SK-N-SH (cell line): ENCODE measurements at regions not wholly inside any gene's neighbourhood (a gene's known extent, or its start where the extent isn't known, plus 50 kb on each side); places are given as distances from the start of the nearest gene placed in this dataset.

ENCODE experiments used
- CTCF ChIA-PET: fragments of 300-600, 350-600 bp; formaldehyde crosslinking; extraction: SDS; loops from one replicate; lab custom pipeline; 2021; lab: Yijun Ruan, JAX
- POLR2A ChIA-PET: fragments of 350-600 bp; sonication (Branson Sonifier 250); formaldehyde crosslinking; extraction: SDS; loops from one replicate; lab custom pipeline; 2020; ENCODE audit warnings: antibody characterized with exemption, inconsistent platforms; lab: Yijun Ruan, JAX
- DNase-seq: peaks from one replicate; pipeline ENCODE4 v3.0.0; 2012
- H2AFZ ChIP-seq: fragments of 200-600 bp; sonication (generic); 2 replicates; pipeline ENCODE4 v1.8.1; 2016; ENCODE audit warnings: antibody characterized with exemption, mild to moderate bottlenecking, low read depth
- H3F3A ChIP-seq: fragments of 200-600 bp; sonication (generic); replicated peaks from 2 replicates; pipeline ENCODE3; 2016; ENCODE audit warnings: antibody characterized with exemption, mild to moderate bottlenecking; ENCODE audit not compliant: insufficient read depth
- H3K27ac ChIP-seq, 2 experiments: fragments of 200-500 bp in 1 of 2; fragments of 200-600 bp in 1 of 2; sonication (Bioruptor generic) in 1 of 2; sonication (generic), shearing (Covaris generic) in 1 of 2; 2 replicates each; pipeline versions ENCODE4 v1.5.1 to v1.6.1; 2014 to 2016; ENCODE audit warnings: low read depth in 2 of 2, inconsistent platforms in 1 of 2, low read length in 1 of 2, mild to moderate bottlenecking in 1 of 2, mixed read lengths in 1 of 2
- H3K27me3 ChIP-seq: fragments of 200-600 bp; sonication (generic), shearing (Covaris generic); 2 replicates; pipeline ENCODE4 v1.6.1; 2016; ENCODE audit warnings: mixed run types; ENCODE audit not compliant: insufficient read depth
- H3K36me3 ChIP-seq, 2 experiments: fragments of 200-500 bp in 1 of 2; fragments of 200-600 bp in 1 of 2; sonication (Bioruptor generic) in 1 of 2; sonication (generic) in 1 of 2; replicated peaks in 1 of 2; 2 replicates each; pipeline versions ENCODE3 to v1.5.1; 2014 to 2016; ENCODE audit warnings: low read length in 1 of 2, mild to moderate bottlenecking in 1 of 2; ENCODE audit not compliant: insufficient read depth in 2 of 2, control insufficient read depth in 1 of 2
- H3K4me1 ChIP-seq, 2 experiments: fragments of 200-500 bp in 1 of 2; fragments of 200-600 bp in 1 of 2; sonication (Bioruptor generic) in 1 of 2; sonication (generic), shearing (Covaris generic) in 1 of 2; 2 replicates each; pipeline versions ENCODE4 v1.5.1 to v1.6.1; 2014 to 2016; ENCODE audit warnings: low read depth in 1 of 2, low read length in 1 of 2, mixed run types in 1 of 2; ENCODE audit not compliant: insufficient read depth in 2 of 2, control insufficient read depth in 1 of 2
- H3K4me2 ChIP-seq: fragments of 200-600 bp; sonication (generic), shearing (Covaris generic); 2 replicates; pipeline ENCODE4 v1.6.1; 2017; ENCODE audit warnings: mixed run types
- H3K4me3 ChIP-seq, 2 experiments: fragments of 200-500 bp in 1 of 2; fragments of 200-600 bp in 1 of 2; sonication (Bioruptor generic) in 1 of 2; sonication (generic), shearing (Covaris generic) in 1 of 2; 2 replicates each; pipeline versions ENCODE4 v1.5.1 to v1.8.1; 2014 to 2016; ENCODE audit warnings: low read depth in 2 of 2, inconsistent platforms in 1 of 2, low read length in 1 of 2, mild to moderate bottlenecking in 1 of 2, mixed read lengths in 1 of 2, moderate library complexity in 1 of 2
- H3K79me2 ChIP-seq: fragments of 200-600 bp; sonication (generic); 2 replicates; pipeline ENCODE4 v1.8.1; 2017; ENCODE audit warnings: mild to moderate bottlenecking; ENCODE audit not compliant: insufficient read depth
- H3K9ac ChIP-seq: fragments of 200-600 bp; sonication (generic); 2 replicates; pipeline ENCODE4 v1.6.1; 2017; ENCODE audit warnings: mixed run types
- H3K9me2 ChIP-seq: fragments of 200-600 bp; sonication (generic); 2 replicates; pipeline ENCODE4 v1.6.1; 2017; ENCODE audit warnings: mixed run types
- H3K9me3 ChIP-seq: fragments of 200-600 bp; sonication (generic); 2 replicates; pipeline ENCODE4 v1.6.1; 2017; ENCODE audit warnings: mixed run types, mild to moderate bottlenecking, moderate library complexity
- H4K20me1 ChIP-seq: fragments of 200-600 bp; sonication (generic); 2 replicates; pipeline ENCODE4 v1.6.1; 2017; ENCODE audit warnings: mild to moderate bottlenecking, mixed run types; ENCODE audit not compliant: insufficient read depth
- CTCF ChIP-seq: fragments of 200-600 bp; sonication (generic); IDR thresholded peaks from 2 replicates; pipeline ENCODE4 v1.6.1; 2017; ENCODE audit warnings: antibody characterized with exemption, mild to moderate bottlenecking, moderate library complexity
- EP300 ChIP-seq, 2 experiments: IDR thresholded peaks; 2 replicates each; pipeline versions ENCODE4 v1.4.0 to v1.6.1; 2012; ENCODE audit warnings: borderline replicate concordance in 1 of 2, low read depth in 1 of 2, low read length in 1 of 2
- FOSL2 ChIP-seq: IDR thresholded peaks from 2 replicates; pipeline ENCODE4 v1.4.0; 2012; ENCODE audit warnings: low read depth, mild to moderate bottlenecking, moderate library complexity, borderline replicate concordance
- GABPA ChIP-seq: IDR thresholded peaks from 2 replicates; pipeline ENCODE4 v1.4.0; 2012; ENCODE audit warnings: low read depth, mild to moderate bottlenecking
- GATA2 ChIP-seq: sonication (generic); formaldehyde crosslinking; IDR thresholded peaks from 2 replicates; pipeline ENCODE4 v1.5.0; 2020; ENCODE audit warnings: mild to moderate bottlenecking, missing genetic modification reagents
- IRF3 ChIP-seq: fragments of 150-350 bp; IDR thresholded peaks from 2 replicates; pipeline ENCODE4 v1.6.1; 2016; ENCODE audit warnings: mild to moderate bottlenecking, low read depth, low read length
- NFIC ChIP-seq: IDR thresholded peaks from 2 replicates; pipeline ENCODE4 v1.4.0; 2012; ENCODE audit warnings: borderline replicate concordance
- NRF1 ChIP-seq: IDR thresholded peaks from 2 replicates; pipeline ENCODE4 v1.6.1; 2012; ENCODE audit warnings: low read depth, mild to moderate bottlenecking, low read length
- PBX3 ChIP-seq: IDR thresholded peaks from 2 replicates; pipeline ENCODE4; 2012
- TCF12 ChIP-seq: IDR thresholded peaks from 2 replicates; pipeline ENCODE4 v1.4.0; 2012
- USF1 ChIP-seq: IDR thresholded peaks from 2 replicates; pipeline ENCODE4 v1.4.0; 2012; ENCODE audit warnings: low read depth, borderline replicate concordance
- USF2 ChIP-seq: fragments of 150-350 bp; IDR thresholded peaks from 2 replicates; pipeline ENCODE4 v1.6.1; 2017; ENCODE audit warnings: antibody characterized with exemption, low read length, low read depth, borderline replicate concordance
- YY1 ChIP-seq: IDR thresholded peaks from 2 replicates; pipeline ENCODE4 v1.4.0; 2012; ENCODE audit warnings: low read depth, mild to moderate bottlenecking
- WGBS: methylation state at CpG from one replicate; pipeline ENCODE4 v1.1.6; 2017; ENCODE audit warnings: low lambda C conversion rate; 5-methylcytosine and 5-hydroxymethylcytosine counted together

GRCh38 chr12:24546661-24547060, 402.2 kb downstream of the BCAT1 start:
- CTCF ChIA-PET, result interaction anchor here (0.8 to 0.9 kb wide), 2 partner anchors 9 to 22 kb away, joined by 3 read pairs; no protein-coding TSS in a partner anchor
- no peak overlapping the region for H2AFZ ChIP-seq

GRCh38 chr12:24546084-24546483, 402.8 kb downstream of the BCAT1 start:
- Histone ChIP-seq H3K9me3 (no peaks in the 10 kb centered on the region), H3K27me3 (no peaks in the 10 kb centered on the region), H4K20me1 (no peaks in the 10 kb centered on the region), H3K4me2 (no peak overlapping the region), H3K4me1 (no peaks in the 10 kb centered on the region), H2AFZ (no peak overlapping the region), H3K36me3 (no peaks in the 10 kb centered on the region), H3K79me2 (no peaks in the 10 kb centered on the region), H3K9me2 (no peaks in the 10 kb centered on the region), H3K4me3 (no peak overlapping the region), H3F3A (no peaks in the 10 kb centered on the region), H3K9ac (no peak overlapping the region), H3K27ac (no peak overlapping the region)
- 50% methylated on average over 2 of the region's 2 CpGs for WGBS
- POLR2A ChIA-PET, result no interaction called here
- CTCF ChIA-PET, result interaction anchor here (0.8 to 1.2 kb wide), 3 partner anchors 9 to 23 kb away, joined by 3 read pairs; no protein-coding TSS in a partner anchor
- DNase-seq, result no peak
- TF ChIP-seq IRF3, result no peak
- no peak for TF ChIP-seq USF1
- no peak for TF ChIP-seq FOSL2
- TF ChIP-seq GATA2 (CRISPR knock-in tag), result no peak
- no peak for TF ChIP-seq GABPA
- TF ChIP-seq USF2, result no peak
- TF ChIP-seq YY1, result no peak

More at GRCh38 chr12:24546661-24547060, 402.2 kb downstream of the BCAT1 start:
- Histone ChIP-seq H3K27ac (no peak overlapping the region), H4K20me1 (no peaks in the 10 kb centered on the region), H3K79me2 (no peaks in the 10 kb centered on the region), H3K4me3 (no peak overlapping the region), H3F3A (no peaks in the 10 kb centered on the region), H3K9me3 (no peaks in the 10 kb centered on the region), H3K27me3 (no peaks in the 10 kb centered on the region), H3K9me2 (no peaks in the 10 kb centered on the region), H3K9ac (no peak overlapping the region), H3K4me1 (no peaks in the 10 kb centered on the region), H3K4me2 (no peak overlapping the region), H3K36me3 (no peaks in the 10 kb centered on the region)
- POLR2A ChIA-PET, result no interaction called here
- WGBS, result 70% methylated on average over 2 of the region's 2 CpGs
- DNase-seq, result no peak
- TF ChIP-seq PBX3 (no peak), NRF1 (no peak), CTCF (no peak), TCF12 (no peak), USF1 (no peak), EP300 (IDR thresholded peaks at IDR 0.05; ENCODE audit: borderline replicate concordance in 1 of 2, low read depth in 1 of 2, low read length in 1 of 2) (no peak), NFIC (no peak)
